ENCODE measurements at regions not wholly inside any gene's neighbourhood (a gene's known extent, or its start where the extent isn't known, plus 50 kb on each side); places are given as distances from the start of the nearest gene placed in this dataset.

GRCh38 chr1:56147459-56147858 lies 431.9 kb downstream of the PLPP3 start:
- intact Hi-C loops (cut with DNase I), result no loop called here
- ATAC-seq, result no peak
- 67% methylated on average over 1 of the region's 1 CpG for WGBS (ENCODE audit: insufficient coverage, low coverage, low lambda C conversion rate, missing lambda C conversion rate)
- Histone ChIP-seq H3K27ac (no peak overlapping the region), H3K9me3 (no peaks in the 10 kb centered on the region), H3K4me3 (no peak overlapping the region), H3K27me3 (no peaks in the 10 kb centered on the region), H3K4me1 (peaks cover 0 to 7% (median 0%) of the 10 kb centered on the region in 4 donors), H3K36me3 (no peaks in the 10 kb centered on the region)
- DNase-seq, result no peak
- TF ChIP-seq POLR2A (IDR thresholded peaks at IDR 0.05), result no peak
- TF ChIP-seq, protein P1, sequence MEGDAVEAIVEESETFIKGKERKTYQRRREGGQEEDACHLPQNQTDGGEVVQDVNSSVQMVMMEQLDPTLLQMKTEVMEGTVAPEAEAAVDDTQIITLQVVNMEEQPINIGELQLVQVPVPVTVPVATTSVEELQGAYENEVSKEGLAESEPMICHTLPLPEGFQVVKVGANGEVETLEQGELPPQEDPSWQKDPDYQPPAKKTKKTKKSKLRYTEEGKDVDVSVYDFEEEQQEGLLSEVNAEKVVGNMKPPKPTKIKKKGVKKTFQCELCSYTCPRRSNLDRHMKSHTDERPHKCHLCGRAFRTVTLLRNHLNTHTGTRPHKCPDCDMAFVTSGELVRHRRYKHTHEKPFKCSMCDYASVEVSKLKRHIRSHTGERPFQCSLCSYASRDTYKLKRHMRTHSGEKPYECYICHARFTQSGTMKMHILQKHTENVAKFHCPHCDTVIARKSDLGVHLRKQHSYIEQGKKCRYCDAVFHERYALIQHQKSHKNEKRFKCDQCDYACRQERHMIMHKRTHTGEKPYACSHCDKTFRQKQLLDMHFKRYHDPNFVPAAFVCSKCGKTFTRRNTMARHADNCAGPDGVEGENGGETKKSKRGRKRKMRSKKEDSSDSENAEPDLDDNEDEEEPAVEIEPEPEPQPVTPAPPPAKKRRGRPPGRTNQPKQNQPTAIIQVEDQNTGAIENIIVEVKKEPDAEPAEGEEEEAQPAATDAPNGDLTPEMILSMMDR (IDR thresholded peaks at IDR 0.05), result no peak

DNA sequence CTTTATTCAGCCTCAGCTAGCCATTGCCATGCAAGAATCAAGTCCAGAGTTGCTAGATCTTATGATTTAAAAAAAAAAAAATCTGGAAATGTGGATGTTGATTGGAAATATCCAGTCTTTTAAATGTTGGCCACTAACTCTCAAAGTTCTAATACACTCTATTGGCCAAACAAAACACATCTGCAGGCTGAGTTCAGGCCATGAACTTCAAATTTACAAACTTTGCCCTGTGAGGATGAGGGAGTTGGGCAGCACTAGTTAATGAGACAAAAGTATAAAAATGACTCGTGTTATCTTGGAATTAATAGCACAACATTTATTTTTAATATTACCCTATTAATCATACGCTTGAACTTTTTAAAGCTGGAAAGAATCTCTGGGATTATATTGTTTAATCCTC lies 432.3 kb downstream of the PLPP3 start:
- 45% methylated on average over 2 of the region's 2 CpGs for WGBS (ENCODE audit: insufficient coverage, low coverage, low lambda C conversion rate, missing lambda C conversion rate)
- H3K4me1 ChIP-seq, result peaks cover 0 to 7% (median 0%) of the 10 kb centered on the region in 4 donors
- H3K27me3 ChIP-seq, result no peaks in the 10 kb centered on the region
- ATAC-seq (no peak), DNase-seq (no peak)
- no peaks in the 10 kb centered on the region for H3K36me3 ChIP-seq
- TF ChIP-seq POLR2A (IDR thresholded peaks at IDR 0.05), result no peak
- no peaks in the 10 kb centered on the region for H3K9me3 ChIP-seq
- intact Hi-C loops (cut with DNase I), result no loop called here
- no peak overlapping the region for H3K27ac ChIP-seq
- H3K4me3 ChIP-seq, result no peak overlapping the region

DNA sequence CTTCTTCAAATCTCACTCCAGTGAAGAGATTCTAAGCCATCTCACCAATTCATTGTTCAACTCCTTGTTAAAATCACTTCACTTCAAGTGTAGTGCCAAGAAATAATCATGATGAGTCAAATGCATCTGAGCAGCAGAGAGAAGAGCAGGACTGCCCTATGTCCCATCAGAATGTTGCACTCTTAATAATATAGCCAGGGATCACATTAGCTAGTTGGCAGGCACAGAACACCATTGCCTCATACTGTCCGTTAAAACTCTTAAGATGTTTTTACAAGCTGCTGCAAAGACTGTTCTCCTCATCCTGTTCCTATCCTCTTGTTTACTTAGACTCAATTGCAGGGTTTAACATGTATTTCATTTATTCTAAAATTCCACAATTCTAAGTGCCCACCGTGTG lies 432.9 kb downstream of the PLPP3 start:
- TF ChIP-seq, protein P1 (IDR thresholded peaks at IDR 0.05), result no peak
- DNase-seq (no peak), ATAC-seq (no peak)
- 90% methylated on average over 2 of the region's 2 CpGs for WGBS (ENCODE audit: insufficient coverage, low coverage, low lambda C conversion rate, missing lambda C conversion rate)
- no peaks in the 10 kb centered on the region for H3K36me3 ChIP-seq
- peaks cover 0 to 4% (median 0%) of the 10 kb centered on the region in 4 donors for H3K4me1 ChIP-seq
- H3K4me3 ChIP-seq, result no peak overlapping the region
- no peaks in the 10 kb centered on the region for H3K27me3 ChIP-seq
- no peak overlapping the region for H3K27ac ChIP-seq
- H3K9me3 ChIP-seq, result no peaks in the 10 kb centered on the region
- intact Hi-C loops (cut with DNase I), result no loop called here

GRCh38 chr1:56145581-56145980 lies 433.8 kb downstream of the PLPP3 start:
- H3K4me1 ChIP-seq, result no peaks in the 10 kb centered on the region
- H3K36me3 ChIP-seq, result no peaks in the 10 kb centered on the region
- no peaks in the 10 kb centered on the region for H3K27me3 ChIP-seq
- no peak overlapping the region for H3K4me3 ChIP-seq
- DNase-seq (no peak), ATAC-seq (no peak)
- intact Hi-C loops (cut with DNase I), result no loop called here
- no peaks in the 10 kb centered on the region for H3K9me3 ChIP-seq
- H3K27ac ChIP-seq, result no peak overlapping the region
- TF ChIP-seq, protein P1 (IDR thresholded peaks at IDR 0.05), result no peak
- TF ChIP-seq POLR2A (IDR thresholded peaks at IDR 0.05), result no peak
- no CpG with 5 or more reads among the region's 1 CpG for WGBS (ENCODE audit: insufficient coverage, low coverage, low lambda C conversion rate, missing lambda C conversion rate)

- H3K27ac ChIP-seq, result no peak overlapping the region
Measured at GRCh38 chr1:56142301-56142700, 437.1 kb downstream of the PLPP3 start.

More at GRCh38 chr1:56142301-56142700, 437.1 kb downstream of the PLPP3 start:
- no peaks in the 10 kb centered on the region for H3K36me3 ChIP-seq
- H3K27me3 ChIP-seq, result no peaks in the 10 kb centered on the region
- H3K4me1 ChIP-seq, result no peaks in the 10 kb centered on the region
- 60% methylated on average over 1 of the region's 1 CpG for WGBS (ENCODE audit: insufficient coverage, low coverage, low lambda C conversion rate, missing lambda C conversion rate)
- no peaks in the 10 kb centered on the region for H3K9me3 ChIP-seq
- no peak for DNase-seq
- H3K4me3 ChIP-seq, result no peak overlapping the region
- intact Hi-C loops (cut with DNase I), result no loop called here
- TF ChIP-seq, protein P1 (IDR thresholded peaks at IDR 0.05), result no peak
- no peak for TF ChIP-seq POLR2A (IDR thresholded peaks at IDR 0.05)
- ATAC-seq, result no peak
